Coronary artery (tissue), 2 donors: ENCODE measurements at regions not wholly inside any gene's neighbourhood (a gene's known extent, or its start where the extent isn't known, plus 50 kb on each side); places are given as distances from the start of the nearest gene placed in this dataset.

Experiments
- DNase-seq: peaks from one replicate; pipeline ENCODE4 v3.0.0-alpha.2; 2017; ENCODE audit warnings: low spot score
- H3K27ac ChIP-seq, 2 donors: fragments of 200-600 bp; sonication (generic); one replicate each; pipeline ENCODE4 v1.5.1; 2016 to 2019
- H3K4me3 ChIP-seq: fragments of 200-600 bp; sonication (generic); 2 replicates; pipeline ENCODE4 v1.5.1; 2016; ENCODE audit warnings: mild to moderate bottlenecking, moderate library complexity
- CTCF ChIP-seq: fragments of 200-600 bp; sonication (generic); IDR thresholded peaks from one replicate; pipeline ENCODE4 v1.5.1; 2019; ENCODE audit warnings: antibody characterized with exemption

- Histone ChIP-seq H3K4me3 (no peak overlapping the region), H3K27ac (no peak overlapping the region)
- no peak for TF ChIP-seq CTCF
- no peak for DNase-seq
These were observed 306.6 kb downstream of the SPATA31D1 start for GRCh38 chr9:82295181-82295580.

- no peak for TF ChIP-seq CTCF
These were observed 311.3 kb downstream of the SPATA31D1 start for GRCh38 chr9:82299870-82300269.

GRCh38 chr9:82302968-82303655 lies 314.5 kb downstream of the SPATA31D1 start:
- no peak for DNase-seq
- TF ChIP-seq CTCF, result no peak
- H3K4me3 ChIP-seq, result no peak overlapping the region
- H3K27ac ChIP-seq, result no peak overlapping the region

More at GRCh38 chr9:82299870-82300269, 311.3 kb downstream of the SPATA31D1 start:
- DNase-seq, result no peak
- no peak overlapping the region for H3K4me3 ChIP-seq
- no peak overlapping the region for H3K27ac ChIP-seq

GRCh38 chr9:82308836-82309235 lies 320.3 kb downstream of the SPATA31D1 start:
- no peak overlapping the region for H3K4me3 ChIP-seq
- DNase-seq, result no peak
- no peak overlapping the region for H3K27ac ChIP-seq
- TF ChIP-seq CTCF, result no peak

- no peak for DNase-seq
- no peak overlapping the region for H3K4me3 ChIP-seq
- no peak overlapping the region for H3K27ac ChIP-seq
- TF ChIP-seq CTCF, result no peak
These were observed 325.1 kb downstream of the SPATA31D1 start for GRCh38 chr9:82313697-82314096.

GRCh38 chr9:82320566-82320965 lies 332.0 kb downstream of the SPATA31D1 start:
- Histone ChIP-seq H3K4me3 (no peak overlapping the region), H3K27ac (no peak overlapping the region)
- no peak for DNase-seq
- TF ChIP-seq CTCF, result no peak

- no peak overlapping the region for H3K4me3 ChIP-seq
- no peak for DNase-seq
- no peak overlapping the region for H3K27ac ChIP-seq
- no peak for TF ChIP-seq CTCF
These were observed 337.3 kb downstream of the SPATA31D1 start for GRCh38 chr9:82325907-82326306.
